Activated T-cell treated with anti-CD3 and anti-CD28 coated beads, Interleukin-2, amount 50 U/mL, for 72 hours (primary cell): ENCODE measurements at regions not wholly inside any gene's neighbourhood (a gene's known extent, or its start where the extent isn't known, plus 50 kb on each side); places are given as distances from the start of the nearest gene placed in this dataset.

Experiments
- ATAC-seq, 2 donors: fragments of 150-1000 bp; cut with Tn5 transposase; replicated peaks in 1 of 2; 2 replicates each; pipeline ENCODE4 v1.10.0; 2021; ENCODE audit warnings: moderate library complexity in 2 of 2, mild to moderate bottlenecking in 1 of 2
- DNase-seq, 2 donors: peaks; one replicate each; pipeline ENCODE4 v3.0.0; 2021 to 2022; ENCODE audit warnings: mixed read lengths in 1 of 2
- H3K27ac Mint-ChIP-seq: one replicate; pipeline ENCODE4 v1.8.0; 2022; ENCODE audit warnings: mild to moderate bottlenecking, moderate library complexity, mixed read lengths
- H3K27me3 Mint-ChIP-seq: one replicate; pipeline ENCODE4 v1.8.0; 2022; ENCODE audit warnings: low read depth, mixed read lengths
- H3K36me3 Mint-ChIP-seq, 2 donors: one replicate each; pipeline ENCODE4 v1.8.0; 2022; ENCODE audit warnings: mixed read lengths in 2 of 2, mild to moderate bottlenecking in 1 of 2; ENCODE audit not compliant: insufficient read depth in 2 of 2
- H3K4me1 Mint-ChIP-seq: one replicate; pipeline ENCODE4 v1.8.0; 2022; ENCODE audit warnings: low read depth, mixed read lengths
- H3K4me3 Mint-ChIP-seq, 2 donors: one replicate each; pipeline ENCODE4 v1.8.0; 2022; ENCODE audit warnings: mild to moderate bottlenecking in 2 of 2, mixed read lengths in 2 of 2, moderate library complexity in 2 of 2
- H3K9me3 Mint-ChIP-seq, 2 donors: one replicate each; pipeline ENCODE4 v1.8.0; 2022; ENCODE audit warnings: mixed read lengths in 2 of 2

GRCh38 chr12:124508381-124509079, 58.9 kb downstream of the NCOR2 start:
- Mint-ChIP-seq H3K36me3 (no peaks in the 10 kb centered on the region), H3K4me3 (no peak overlapping the region)

GRCh38 chr12:124507188-124508109, 60.0 kb downstream of the NCOR2 start:
- no peak overlapping the region for H3K27ac Mint-ChIP-seq
- DNase-seq (no peak), ATAC-seq (no peak)
- H3K4me3 Mint-ChIP-seq, result no peak overlapping the region
- H3K27me3 Mint-ChIP-seq, result no peaks in the 10 kb centered on the region
- peaks cover 26% of the 10 kb centered on the region for H3K4me1 Mint-ChIP-seq
- H3K9me3 Mint-ChIP-seq, result no peaks in the 10 kb centered on the region
- no peaks in the 10 kb centered on the region for H3K36me3 Mint-ChIP-seq

More at GRCh38 chr12:124508381-124509079, 58.9 kb downstream of the NCOR2 start:
- Mint-ChIP-seq H3K4me1 (peaks cover 26% of the 10 kb centered on the region), H3K9me3 (no peaks in the 10 kb centered on the region), H3K27me3 (no peaks in the 10 kb centered on the region), H3K27ac (no peak overlapping the region)
- DNase-seq (no peak), ATAC-seq (peak in 1 of 2 donors; percentile 39)

- Mint-ChIP-seq H3K27me3 (no peaks in the 10 kb centered on the region), H3K4me1 (peaks cover 26% of the 10 kb centered on the region), H3K4me3 (no peak overlapping the region), H3K9me3 (no peaks in the 10 kb centered on the region), H3K27ac (no peak overlapping the region), H3K36me3 (no peaks in the 10 kb centered on the region)
- no peak for DNase-seq
- ATAC-seq, result no peak
These were observed 60.6 kb downstream of the NCOR2 start for GRCh38 chr12:124506832-124507153.

- H3K36me3 Mint-ChIP-seq, result no peaks in the 10 kb centered on the region
- no peak overlapping the region for H3K4me3 Mint-ChIP-seq
- H3K27me3 Mint-ChIP-seq, result no peaks in the 10 kb centered on the region
- H3K9me3 Mint-ChIP-seq, result no peaks in the 10 kb centered on the region
- ATAC-seq (no peak), DNase-seq (no peak)
- peaks cover 26% of the 10 kb centered on the region for H3K4me1 Mint-ChIP-seq
- no peak overlapping the region for H3K27ac Mint-ChIP-seq
These were observed 61.1 kb downstream of the NCOR2 start for GRCh38 chr12:124506145-124506831.

GRCh38 chr12:124505001-124505818, 62.2 kb downstream of the NCOR2 start:
- Mint-ChIP-seq H3K9me3 (no peaks in the 10 kb centered on the region), H3K4me3 (no peak overlapping the region), H3K4me1 (peaks cover 21% of the 10 kb centered on the region), H3K27ac (no peak overlapping the region), H3K27me3 (no peaks in the 10 kb centered on the region), H3K36me3 (no peaks in the 10 kb centered on the region)
- ATAC-seq, result no peak
- DNase-seq, result no peak

- H3K36me3 Mint-ChIP-seq, result no peaks in the 10 kb centered on the region
- ATAC-seq (no peak), DNase-seq (no peak)
- no peaks in the 10 kb centered on the region for H3K27me3 Mint-ChIP-seq
- H3K27ac Mint-ChIP-seq, result no peak overlapping the region
- H3K9me3 Mint-ChIP-seq, result no peaks in the 10 kb centered on the region
- no peak overlapping the region for H3K4me3 Mint-ChIP-seq
- H3K4me1 Mint-ChIP-seq, result peaks cover 25% of the 10 kb centered on the region
These were observed 63.0 kb downstream of the NCOR2 start for GRCh38 chr12:124504273-124505000.

GRCh38 chr12:124503305-124503704, 64.1 kb downstream of the NCOR2 start:
- H3K27me3 Mint-ChIP-seq, result no peaks in the 10 kb centered on the region
- H3K4me1 Mint-ChIP-seq, result peaks cover 28% of the 10 kb centered on the region
- H3K27ac Mint-ChIP-seq, result no peak overlapping the region
- no peaks in the 10 kb centered on the region for H3K9me3 Mint-ChIP-seq
- peaks cover 0 to 2% of the 10 kb centered on the region in 2 donors for H3K36me3 Mint-ChIP-seq
- H3K4me3 Mint-ChIP-seq, result no peak overlapping the region
- DNase-seq, result no peak
- ATAC-seq, result no peak

- peaks cover 28% of the 10 kb centered on the region for H3K4me1 Mint-ChIP-seq
- no peak for ATAC-seq
- no peak overlapping the region for H3K27ac Mint-ChIP-seq
- no peaks in the 10 kb centered on the region for H3K9me3 Mint-ChIP-seq
- no peak for DNase-seq
- no peaks in the 10 kb centered on the region for H3K27me3 Mint-ChIP-seq
- H3K36me3 Mint-ChIP-seq, result peaks cover 0 to 2% of the 10 kb centered on the region in 2 donors
- no peak overlapping the region for H3K4me3 Mint-ChIP-seq
These were observed 65.0 kb downstream of the NCOR2 start for GRCh38 chr12:124502379-124502778.

GRCh38 chr12:124501827-124502226, 65.6 kb downstream of the NCOR2 start:
- ATAC-seq, result no peak
- no peaks in the 10 kb centered on the region for H3K27me3 Mint-ChIP-seq
- H3K27ac Mint-ChIP-seq, result no peak overlapping the region
- no peak overlapping the region for H3K4me3 Mint-ChIP-seq
- H3K4me1 Mint-ChIP-seq, result peaks cover 31% of the 10 kb centered on the region
- DNase-seq, result no peak
- H3K9me3 Mint-ChIP-seq, result no peaks in the 10 kb centered on the region
- H3K36me3 Mint-ChIP-seq, result peaks cover 0 to 2% of the 10 kb centered on the region in 2 donors

GRCh38 chr12:124501112-124501561, 66.3 kb downstream of the NCOR2 start:
- H3K27me3 Mint-ChIP-seq, result no peaks in the 10 kb centered on the region
- peaks cover 0 to 2% of the 10 kb centered on the region in 2 donors for H3K36me3 Mint-ChIP-seq
- DNase-seq (no peak), ATAC-seq (no peak)
- no peaks in the 10 kb centered on the region for H3K9me3 Mint-ChIP-seq
- no peak overlapping the region for H3K4me3 Mint-ChIP-seq
- peaks cover 25% of the 10 kb centered on the region for H3K4me1 Mint-ChIP-seq
- H3K27ac Mint-ChIP-seq, result no peak overlapping the region

GRCh38 chr12:124499898-124500244, 67.5 kb downstream of the NCOR2 start:
- peaks cover 28% of the 10 kb centered on the region for H3K4me1 Mint-ChIP-seq
- no peak for ATAC-seq

GRCh38 chr12:124499190-124499753, 68.1 kb downstream of the NCOR2 start:
- H3K4me3 Mint-ChIP-seq, result no peak overlapping the region
- no peaks in the 10 kb centered on the region for H3K27me3 Mint-ChIP-seq
- no peak overlapping the region for H3K27ac Mint-ChIP-seq
- no peaks in the 10 kb centered on the region for H3K9me3 Mint-ChIP-seq
- peaks cover 34% of the 10 kb centered on the region for H3K4me1 Mint-ChIP-seq
- DNase-seq, result no peak
- H3K36me3 Mint-ChIP-seq, result peaks cover 0 to 2% of the 10 kb centered on the region in 2 donors
- ATAC-seq, result no peak

More at GRCh38 chr12:124499898-124500244, 67.5 kb downstream of the NCOR2 start:
- Mint-ChIP-seq H3K9me3 (no peaks in the 10 kb centered on the region), H3K4me3 (no peak overlapping the region), H3K27me3 (no peaks in the 10 kb centered on the region), H3K27ac (no peak overlapping the region), H3K36me3 (peaks cover 0 to 2% of the 10 kb centered on the region in 2 donors)
- DNase-seq, result no peak
